GM12878 (cell line): ENCODE measurements at regions not wholly inside any gene's neighbourhood (a gene's known extent, or its start where the extent isn't known, plus 50 kb on each side); places are given as distances from the start of the nearest gene placed in this dataset.

ENCODE experiments used
- CBX3 ChIP-seq: fragments of 200-600 bp; sonication (generic); IDR thresholded peaks from 2 replicates; pipeline ENCODE4 v1.6.1; 2016; ENCODE audit warnings: low read depth, borderline replicate concordance
- CEBPB ChIP-seq, 2 experiments: fragments of 150-350 bp in 1 of 2; IDR thresholded peaks; 2 replicates each; pipeline ENCODE4 v1.6.1; 2012 to 2014; ENCODE audit warnings: low read depth in 2 of 2, low read length in 2 of 2, borderline replicate concordance in 1 of 2, inconsistent platforms in 1 of 2
- NR2C2 ChIP-seq: IDR thresholded peaks from 2 replicates; pipeline ENCODE4 v1.6.1; 2011; ENCODE audit warnings: borderline replicate concordance, low read depth; ENCODE audit not compliant: control insufficient read depth, insufficient read length
- POLR2A ChIP-seq: IDR thresholded peaks from 2 replicates; pipeline ENCODE4 v1.6.1; 2011; ENCODE audit warnings: low read depth, mild to moderate bottlenecking, low read length
- POLR2AphosphoS2 ChIP-seq: IDR thresholded peaks from 2 replicates; pipeline ENCODE4 v1.6.1; 2011; ENCODE audit warnings: low read depth, mild to moderate bottlenecking, low read length, improper control_type of control experiment, moderate library complexity
- SIN3A ChIP-seq: IDR thresholded peaks from 2 replicates; pipeline ENCODE4 v1.6.1; 2012; ENCODE audit warnings: low read depth, low read length, improper control_type of control experiment
- SMAD5 ChIP-seq: IDR thresholded peaks from 2 replicates; pipeline ENCODE4 v1.6.1; 2016; ENCODE audit warnings: antibody characterized with exemption, low read depth
- TARDBP ChIP-seq: IDR thresholded peaks from 2 replicates; pipeline ENCODE4 v1.6.1; 2016; ENCODE audit warnings: borderline replicate concordance
- ZBED1 ChIP-seq: IDR thresholded peaks from 2 replicates; pipeline ENCODE4 v1.6.1; 2016; ENCODE audit warnings: borderline replicate concordance
- ZZZ3 ChIP-seq: IDR thresholded peaks from 2 replicates; pipeline ENCODE4 v1.6.1; 2011; ENCODE audit warnings: low read depth; ENCODE audit not compliant: control insufficient read depth, insufficient read length
- TF ChIP-seq, protein P1 (sequence below), 3 experiments: IDR thresholded peaks in 2 of 3; conservative IDR thresholded peaks in 1 of 3; 2 replicates each; pipeline ENCODE4 v1.5.1; 2011; ENCODE audit warnings: low read depth in 3 of 3, low read length in 3 of 3, mild to moderate bottlenecking in 3 of 3, control low read depth in 2 of 3, moderate library complexity in 2 of 3, inconsistent platforms in 1 of 3, mixed read lengths in 1 of 3; ENCODE audit not compliant: control insufficient read depth in 2 of 3, insufficient read depth in 1 of 3; ENCODE audit errors: extremely low read depth in 1 of 3
- TF ChIP-seq, protein P2 (sequence below): IDR thresholded peaks from 2 replicates; pipeline ENCODE4 v1.6.1; 2011; ENCODE audit warnings: borderline replicate concordance, low read depth, mild to moderate bottlenecking, moderate library complexity, mixed read lengths, low read length; ENCODE audit not compliant: insufficient read depth; ENCODE audit errors: extremely low read length
- TF ChIP-seq, protein P3 (sequence below): IDR thresholded peaks from 2 replicates; pipeline ENCODE4 v1.6.1; 2011; ENCODE audit warnings: low read depth, mild to moderate bottlenecking, low read length, moderate library complexity, borderline replicate concordance; ENCODE audit errors: extremely low read depth

DNA sequence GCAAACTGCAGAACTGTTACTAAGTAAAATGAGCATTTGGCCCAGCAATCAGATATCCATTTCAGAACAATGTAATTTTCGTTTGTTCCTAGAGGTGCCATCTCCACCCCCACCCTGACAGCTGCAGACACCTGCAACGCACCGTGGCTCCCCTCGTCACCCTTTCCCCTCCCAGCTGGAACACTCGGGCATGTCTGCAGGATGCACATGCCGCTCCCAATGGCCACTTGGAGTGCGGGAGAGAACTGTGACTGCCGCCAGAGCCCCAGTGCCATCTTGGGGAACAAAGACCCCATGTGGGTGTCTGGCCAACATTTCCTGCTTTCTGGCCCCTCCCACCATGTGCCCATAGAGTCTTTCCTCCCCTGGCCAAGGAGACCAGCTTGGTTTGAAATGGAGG lies 436.2 kb downstream of the PCDH10 start:
- TF ChIP-seq NR2C2: no peak
- TF ChIP-seq CEBPB (IDR thresholded peaks at IDR 0.05; ENCODE audit: borderline replicate concordance in 1 of 2, low read depth in 2 of 2, low read length in 2 of 2): no peak
- TF ChIP-seq, protein P1, sequence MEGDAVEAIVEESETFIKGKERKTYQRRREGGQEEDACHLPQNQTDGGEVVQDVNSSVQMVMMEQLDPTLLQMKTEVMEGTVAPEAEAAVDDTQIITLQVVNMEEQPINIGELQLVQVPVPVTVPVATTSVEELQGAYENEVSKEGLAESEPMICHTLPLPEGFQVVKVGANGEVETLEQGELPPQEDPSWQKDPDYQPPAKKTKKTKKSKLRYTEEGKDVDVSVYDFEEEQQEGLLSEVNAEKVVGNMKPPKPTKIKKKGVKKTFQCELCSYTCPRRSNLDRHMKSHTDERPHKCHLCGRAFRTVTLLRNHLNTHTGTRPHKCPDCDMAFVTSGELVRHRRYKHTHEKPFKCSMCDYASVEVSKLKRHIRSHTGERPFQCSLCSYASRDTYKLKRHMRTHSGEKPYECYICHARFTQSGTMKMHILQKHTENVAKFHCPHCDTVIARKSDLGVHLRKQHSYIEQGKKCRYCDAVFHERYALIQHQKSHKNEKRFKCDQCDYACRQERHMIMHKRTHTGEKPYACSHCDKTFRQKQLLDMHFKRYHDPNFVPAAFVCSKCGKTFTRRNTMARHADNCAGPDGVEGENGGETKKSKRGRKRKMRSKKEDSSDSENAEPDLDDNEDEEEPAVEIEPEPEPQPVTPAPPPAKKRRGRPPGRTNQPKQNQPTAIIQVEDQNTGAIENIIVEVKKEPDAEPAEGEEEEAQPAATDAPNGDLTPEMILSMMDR (IDR thresholded peaks at IDR 0.05 in 2 of 3, conservative IDR thresholded peaks at IDR 0.05 in 1 of 3; ENCODE audit: control insufficient read depth in 2 of 3, extremely low read depth in 1 of 3, insufficient read depth in 1 of 3, low read depth in 3 of 3, low read length in 3 of 3): no peak
- TF ChIP-seq TARDBP: no peak
- no peak for TF ChIP-seq SIN3A
- TF ChIP-seq SMAD5: no peak
- TF ChIP-seq CBX3: no peak
- no peak for TF ChIP-seq POLR2AphosphoS2
- no peak for TF ChIP-seq POLR2A
- no peak for TF ChIP-seq ZBED1
- no peak for TF ChIP-seq ZZZ3
- TF ChIP-seq, protein P2, sequence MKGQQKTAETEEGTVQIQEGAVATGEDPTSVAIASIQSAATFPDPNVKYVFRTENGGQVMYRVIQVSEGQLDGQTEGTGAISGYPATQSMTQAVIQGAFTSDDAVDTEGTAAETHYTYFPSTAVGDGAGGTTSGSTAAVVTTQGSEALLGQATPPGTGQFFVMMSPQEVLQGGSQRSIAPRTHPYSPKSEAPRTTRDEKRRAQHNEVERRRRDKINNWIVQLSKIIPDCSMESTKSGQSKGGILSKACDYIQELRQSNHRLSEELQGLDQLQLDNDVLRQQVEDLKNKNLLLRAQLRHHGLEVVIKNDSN: no peak
- TF ChIP-seq, protein P3, sequence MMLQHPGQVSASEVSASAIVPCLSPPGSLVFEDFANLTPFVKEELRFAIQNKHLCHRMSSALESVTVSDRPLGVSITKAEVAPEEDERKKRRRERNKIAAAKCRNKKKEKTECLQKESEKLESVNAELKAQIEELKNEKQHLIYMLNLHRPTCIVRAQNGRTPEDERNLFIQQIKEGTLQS: no peak
